Hepatic stellate cell (primary cell): ENCODE measurements at regions not wholly inside any gene's neighbourhood (a gene's known extent, or its start where the extent isn't known, plus 50 kb on each side); places are given as distances from the start of the nearest gene placed in this dataset.

Experiments
- DNase-seq: peaks from one replicate; pipeline ENCODE4 v3.0.0; 2011; ENCODE audit warnings: low spot score

DNA sequence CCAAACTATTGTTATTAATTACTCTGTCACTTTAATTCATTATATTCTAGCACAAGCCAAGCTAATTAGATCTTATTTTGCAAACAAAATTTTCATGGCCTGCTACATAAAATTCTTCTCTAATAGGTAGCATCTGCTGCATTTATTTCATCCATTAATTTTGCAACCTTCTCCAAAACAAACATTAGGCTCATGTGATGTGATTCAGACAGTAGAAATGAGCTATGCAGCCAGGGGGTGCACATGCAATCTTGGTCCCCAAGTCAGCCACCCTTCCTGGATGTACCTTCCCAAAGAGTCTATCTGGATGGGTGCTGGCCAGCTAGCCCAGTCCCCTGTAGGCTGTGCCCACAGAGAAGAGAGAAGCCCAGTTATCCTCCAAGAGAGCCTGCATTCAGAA lies 242.1 kb upstream of the OSR1 start:
- no peak for DNase-seq

DNA sequence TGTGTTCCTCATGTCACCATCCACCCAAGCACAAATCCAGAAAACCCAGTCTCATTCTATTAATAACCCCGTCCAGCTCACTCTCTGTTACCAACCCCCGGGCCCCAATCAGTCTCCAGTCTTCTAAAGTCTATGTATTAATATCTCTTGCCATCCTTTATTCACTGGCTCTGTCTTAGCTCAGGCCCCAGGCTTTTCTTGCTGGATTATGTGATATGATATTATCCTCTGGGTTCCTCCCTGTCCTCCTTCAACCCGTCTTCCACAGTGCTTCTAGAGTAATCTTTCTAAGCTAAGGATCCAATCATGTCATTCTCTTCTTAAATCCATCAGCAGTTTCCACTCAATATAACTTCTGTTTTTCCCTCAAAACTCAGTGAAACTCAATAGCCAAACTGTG lies 240.5 kb upstream of the OSR1 start:
- no peak for DNase-seq

DNA sequence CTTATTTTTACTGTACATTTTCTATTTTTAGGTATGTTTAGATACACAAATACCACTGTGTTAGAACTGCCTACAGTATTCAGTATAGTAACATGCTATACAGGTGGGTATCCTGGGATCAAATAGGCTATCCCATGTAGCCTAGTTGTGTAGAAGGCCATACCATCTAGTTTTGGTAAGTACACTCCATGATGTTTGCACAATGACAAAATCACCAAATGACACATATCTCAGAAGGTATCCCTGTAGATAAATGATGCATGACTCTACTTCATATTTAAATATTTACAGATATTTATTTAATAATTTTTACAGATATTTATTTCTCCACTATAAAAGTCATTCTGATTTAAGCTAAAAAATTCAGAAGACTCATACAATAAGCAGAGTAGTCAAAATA lies 233.8 kb upstream of the OSR1 start:
- DNase-seq = no peak

DNA sequence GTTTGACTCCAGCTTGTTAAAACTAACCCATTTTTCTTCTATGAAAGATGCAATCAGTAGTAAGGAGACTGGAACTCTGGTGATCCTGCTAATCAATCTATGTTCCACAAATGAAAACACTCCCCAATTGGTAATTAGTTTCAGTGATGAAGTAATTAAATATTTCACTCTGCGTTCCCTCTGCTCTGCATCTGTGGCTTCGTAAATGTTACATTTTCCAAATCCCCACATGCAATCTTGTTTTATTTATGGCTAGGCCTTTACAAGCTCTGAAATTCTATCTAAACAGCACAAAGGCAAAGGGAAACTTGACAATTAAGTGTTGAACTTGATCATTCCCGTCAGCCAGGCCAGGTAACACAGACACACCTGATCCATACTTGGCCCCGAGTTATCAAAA lies 231.4 kb upstream of the OSR1 start:
- no peak for DNase-seq

DNA sequence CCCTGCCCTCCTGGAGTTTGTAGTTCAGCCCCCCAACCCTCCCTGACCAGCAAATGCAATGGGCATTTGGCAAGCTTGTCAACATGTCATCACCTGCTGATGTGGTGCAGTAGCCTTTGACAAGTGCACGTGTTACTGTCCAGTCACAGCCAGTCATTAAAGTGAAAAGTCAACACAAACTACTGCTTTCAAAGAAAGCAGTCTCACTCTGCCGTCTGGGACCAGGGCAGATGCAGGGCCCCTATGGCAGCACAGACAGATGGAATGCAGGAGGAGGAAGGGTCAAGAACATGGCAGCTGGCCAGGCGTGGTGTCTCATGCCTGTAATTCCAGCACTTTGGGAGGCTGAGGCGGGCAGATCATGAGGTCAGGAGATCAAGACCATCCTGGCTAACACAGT lies 222.4 kb upstream of the OSR1 start:
- no peak for DNase-seq

DNA sequence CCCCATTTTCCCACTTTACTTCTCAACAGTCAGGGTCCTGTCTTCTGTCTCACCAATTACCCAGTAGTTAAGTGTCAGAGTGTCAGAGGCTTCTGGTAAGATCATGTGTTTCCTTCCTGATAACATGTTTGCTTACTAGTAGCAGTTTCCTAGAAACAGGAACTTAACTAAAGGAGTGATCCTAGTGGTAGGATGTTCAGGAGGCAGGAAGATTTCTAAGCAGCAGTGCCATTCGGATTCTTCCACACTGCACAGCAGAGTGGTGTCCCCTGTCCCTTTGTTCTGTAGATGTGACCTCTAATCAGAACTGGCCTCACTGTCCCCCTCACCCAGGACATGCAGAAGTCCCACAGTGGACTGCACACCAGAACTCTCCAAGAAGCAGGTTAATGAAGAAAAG lies 221.8 kb upstream of the OSR1 start:
- no peak for DNase-seq

DNA sequence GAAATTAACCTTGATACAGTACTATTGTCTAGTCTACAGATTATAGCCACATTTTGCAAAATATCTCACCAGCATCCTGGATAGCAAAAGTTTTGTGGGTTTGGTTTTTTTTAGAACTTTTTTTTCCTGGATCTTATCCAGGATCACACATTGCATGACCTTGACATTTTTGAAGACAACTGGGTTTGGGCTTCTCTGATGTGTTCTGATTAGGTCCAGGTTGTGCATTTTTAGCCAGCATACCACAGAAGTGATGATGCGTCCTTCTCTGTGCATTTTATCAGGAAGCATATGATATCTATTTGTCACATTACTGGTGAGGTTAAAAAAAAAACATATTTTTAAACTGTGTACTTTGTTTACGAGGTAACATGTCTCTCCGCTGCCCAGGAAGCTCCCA lies 221.0 kb upstream of the OSR1 start:
- DNase-seq = no peak

DNA sequence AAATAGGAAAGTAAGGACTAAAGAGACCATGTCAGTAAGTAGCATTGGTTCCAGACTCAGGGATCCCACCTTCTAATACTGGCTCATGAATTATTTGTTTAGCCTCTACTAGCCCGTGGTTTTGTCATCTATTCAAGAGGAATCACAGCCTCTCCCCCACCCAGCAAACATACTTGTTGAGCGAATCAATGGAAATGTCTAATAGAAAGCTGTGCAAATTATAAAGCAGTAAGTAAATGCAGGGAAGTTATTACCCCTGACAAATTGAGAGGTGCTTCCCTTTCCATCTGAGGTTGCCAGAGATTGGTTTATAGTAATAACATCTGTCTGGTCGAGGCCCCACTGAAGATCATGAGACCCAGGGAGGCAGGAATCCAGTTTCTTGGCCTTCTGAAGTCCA lies 219.3 kb upstream of the OSR1 start:
- no peak for DNase-seq

DNA sequence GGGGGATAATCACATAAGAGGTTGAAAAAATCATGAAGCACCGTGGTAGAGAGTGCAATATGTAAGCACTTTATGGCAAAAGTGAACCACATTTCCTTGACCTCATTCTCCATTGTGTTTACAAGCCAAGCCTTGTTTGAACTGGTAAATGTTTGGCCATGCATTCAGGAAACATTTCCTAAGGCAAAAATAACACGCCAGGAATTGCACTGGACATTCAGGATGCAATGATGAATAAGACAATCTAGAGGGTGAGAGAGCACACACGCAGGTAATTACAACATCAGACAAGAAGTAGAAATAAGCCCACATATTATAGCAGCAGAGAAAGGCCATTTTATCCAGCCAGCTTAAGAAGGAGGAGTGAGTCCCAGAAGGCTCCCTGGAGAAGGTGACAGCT lies 218.0 kb upstream of the OSR1 start:
- DNase-seq = no peak

DNA sequence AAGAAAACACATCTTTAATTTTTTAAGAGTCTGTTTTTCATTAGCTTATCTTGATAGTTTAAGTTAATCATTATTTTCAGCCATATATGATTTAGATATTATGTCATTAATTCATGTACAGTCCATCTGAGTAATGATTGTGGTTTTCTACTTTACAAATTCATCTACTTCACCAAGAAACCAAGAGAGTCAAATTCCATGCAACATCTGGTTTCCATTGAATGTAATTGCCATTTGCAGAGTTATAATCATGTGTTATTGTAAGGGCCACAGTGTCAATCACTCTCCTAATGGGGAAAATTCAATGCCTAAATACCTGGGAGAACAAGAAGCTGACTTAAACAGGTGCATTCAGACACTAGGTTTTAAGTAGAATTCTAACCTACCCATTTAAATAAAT lies 217.2 kb upstream of the OSR1 start:
- no peak for DNase-seq

DNA sequence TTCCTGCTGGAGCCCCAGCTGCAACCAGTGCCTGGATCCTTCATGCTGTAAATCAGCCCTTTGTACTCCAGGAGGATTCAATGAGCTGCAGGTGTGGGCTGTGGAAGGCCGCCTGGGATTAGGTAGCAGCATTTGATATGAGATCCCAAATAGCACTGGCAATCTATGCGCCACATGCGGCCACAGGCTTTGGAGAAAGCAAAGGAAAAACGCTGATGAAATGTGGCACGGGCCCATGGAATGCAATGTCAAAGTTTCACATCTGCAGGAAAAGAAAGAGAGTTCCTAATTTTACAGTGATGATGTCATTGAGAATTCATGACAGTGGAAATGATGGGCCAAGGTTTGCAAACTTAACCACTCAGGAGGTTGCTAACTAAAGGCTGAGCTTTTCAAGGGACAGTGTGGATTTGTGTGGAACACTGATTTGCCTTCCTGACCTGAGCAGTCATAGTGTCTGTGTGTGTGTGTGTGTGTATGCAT lies 216.4 kb upstream of the OSR1 start:
- DNase-seq = peak; percentile 31

DNA sequence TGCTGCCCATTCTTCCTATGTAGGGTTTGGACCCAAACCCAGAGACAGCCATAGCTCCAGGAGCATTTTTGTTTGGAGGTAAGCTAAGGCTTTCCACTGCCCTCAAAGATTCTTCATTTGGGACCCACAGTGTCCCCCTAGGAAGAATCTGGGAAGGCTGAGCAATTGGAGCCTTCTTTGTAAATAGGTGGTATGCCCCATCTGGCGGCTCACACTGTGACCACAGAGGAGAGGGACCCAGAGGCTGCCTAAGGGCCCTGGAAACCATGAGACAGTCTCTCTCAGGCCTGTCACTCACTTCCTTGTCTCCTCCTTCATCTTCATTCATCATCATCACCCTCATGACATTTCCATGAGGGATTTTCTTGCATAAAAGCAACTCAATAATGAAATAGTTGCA lies 215.4 kb upstream of the OSR1 start:
- no peak for DNase-seq

DNA sequence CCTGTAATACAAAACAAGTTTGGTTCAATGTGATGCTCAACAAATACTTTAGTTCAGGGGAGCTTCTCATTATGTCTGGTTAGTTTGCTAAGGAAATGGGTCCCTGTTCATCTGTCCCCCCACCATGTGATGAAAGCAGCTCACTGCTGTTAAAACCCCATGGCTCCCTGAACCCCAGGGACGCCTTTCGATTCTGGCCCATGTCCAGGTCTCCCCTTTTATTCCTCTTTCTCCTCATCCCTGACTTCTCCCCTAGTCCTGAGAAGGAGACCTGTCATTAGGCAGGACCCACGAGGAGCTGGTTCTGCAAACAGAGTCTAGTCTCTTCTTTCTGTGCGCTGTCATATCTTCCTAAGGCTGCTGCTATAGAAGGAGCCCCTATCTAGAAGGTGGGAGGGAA lies 213.3 kb upstream of the OSR1 start:
- no peak for DNase-seq

DNA sequence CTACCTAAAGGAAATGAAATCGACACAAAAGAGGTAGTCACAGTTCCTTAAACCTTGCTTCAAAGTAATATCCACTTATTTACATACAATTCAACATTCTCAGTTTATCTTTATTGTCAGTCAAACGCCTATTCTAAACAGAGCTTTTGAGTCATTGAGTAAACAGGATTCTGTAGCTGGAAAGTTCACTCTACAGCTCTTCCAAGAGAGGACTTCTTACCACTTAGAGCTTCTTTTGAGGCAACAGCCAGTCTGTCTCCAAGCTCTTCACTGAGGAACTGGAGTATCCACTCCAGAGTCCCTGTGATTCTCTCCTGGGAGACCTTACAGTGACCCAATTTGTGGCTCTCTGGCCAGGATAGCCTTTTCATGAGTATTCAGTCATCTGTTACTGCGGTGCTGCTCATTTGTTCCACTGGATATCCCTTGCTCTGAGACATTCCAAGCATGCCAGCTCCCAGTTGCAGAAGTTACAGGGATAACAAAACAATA lies 210.9 kb upstream of the OSR1 start:
- no peak for DNase-seq

DNA sequence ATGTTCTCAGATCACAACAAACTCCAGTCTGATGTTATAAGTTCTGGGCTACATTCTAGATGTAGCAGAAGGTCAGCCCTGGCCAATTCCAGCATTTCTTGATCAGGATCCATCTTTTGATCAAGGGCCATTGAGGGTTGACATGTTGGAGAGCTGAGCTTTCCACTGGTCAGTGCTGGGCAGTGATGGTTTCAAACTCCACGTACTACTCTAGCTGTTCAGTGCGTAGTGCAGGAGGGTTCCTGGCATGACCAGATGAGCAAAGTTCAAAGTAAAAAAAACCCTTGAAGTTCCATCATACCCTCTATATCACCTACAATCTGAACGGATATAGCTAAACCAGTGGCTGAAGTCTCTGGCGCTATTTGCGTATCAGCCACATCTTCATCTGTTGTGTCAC lies 210.4 kb upstream of the OSR1 start:
- no peak for DNase-seq

DNA sequence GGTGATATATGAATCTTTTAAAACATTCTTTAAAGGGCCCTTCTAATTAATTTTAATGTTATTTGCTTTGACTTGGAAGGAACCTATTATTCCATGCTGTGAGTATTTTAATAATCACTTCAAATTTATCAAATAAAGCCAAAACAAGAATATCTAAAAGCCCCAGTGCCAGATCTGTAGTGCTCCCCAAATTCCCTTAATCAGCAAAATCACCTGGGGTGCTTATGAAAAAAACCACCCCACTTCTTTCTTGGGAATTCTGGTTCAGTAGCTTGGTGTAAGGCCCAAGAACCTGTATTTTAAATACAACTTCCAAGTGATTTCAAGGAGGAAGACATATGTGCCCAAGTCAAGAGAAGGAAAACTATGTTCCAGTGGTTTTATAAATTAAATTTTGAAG lies 202.4 kb upstream of the OSR1 start:
- no peak for DNase-seq

DNA sequence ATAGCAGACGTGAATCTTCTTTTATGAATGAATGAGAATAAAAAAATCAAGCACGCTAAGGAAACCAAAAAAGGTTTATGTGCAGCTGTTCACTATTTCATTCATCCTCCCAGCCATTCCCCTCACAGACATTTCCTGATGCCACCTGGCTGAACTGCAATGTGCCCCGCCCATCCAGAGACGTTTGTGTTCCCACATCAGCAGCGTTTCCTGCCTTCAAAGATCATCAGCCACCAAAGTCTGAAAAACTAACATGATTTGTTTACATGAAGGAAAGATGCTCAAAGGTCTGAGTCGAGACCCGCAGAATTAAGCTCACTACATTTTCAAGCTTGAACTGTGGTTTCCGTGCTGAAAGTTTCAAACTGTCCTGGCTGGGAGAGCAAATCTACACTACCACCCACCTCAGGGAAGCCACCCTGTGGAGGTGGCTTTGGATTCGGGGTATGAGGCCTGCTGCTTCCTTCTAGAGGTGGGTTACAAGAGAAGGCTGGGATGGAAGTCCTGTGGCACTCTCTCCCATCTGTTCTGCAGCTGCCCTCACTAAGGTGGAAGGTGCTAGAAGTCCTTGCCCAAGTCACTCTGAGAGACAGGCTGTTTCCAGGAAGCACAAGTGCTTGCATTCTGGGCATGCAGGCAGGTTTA lies 201.3 kb upstream of the OSR1 start:
- DNase-seq = no peak

DNA sequence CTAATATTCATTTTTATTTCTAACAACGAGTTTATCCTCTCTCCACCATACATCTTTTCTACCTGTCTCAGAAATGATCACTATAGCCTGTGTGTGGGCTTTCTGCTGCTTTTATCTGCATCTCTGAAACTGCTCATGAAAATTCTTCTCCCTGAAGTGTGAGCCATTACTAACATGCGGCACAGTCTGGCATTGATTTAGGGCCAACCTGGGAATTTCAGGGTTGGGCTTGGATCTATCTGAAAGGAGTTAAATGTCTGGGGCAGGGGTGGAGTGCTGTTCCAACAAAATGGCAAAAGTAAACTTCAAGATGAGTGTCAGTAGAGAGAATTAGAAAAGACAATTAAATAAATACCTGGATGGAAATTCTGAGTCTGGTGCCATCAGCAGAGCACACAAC lies 198.2 kb upstream of the OSR1 start:
- DNase-seq = no peak

DNA sequence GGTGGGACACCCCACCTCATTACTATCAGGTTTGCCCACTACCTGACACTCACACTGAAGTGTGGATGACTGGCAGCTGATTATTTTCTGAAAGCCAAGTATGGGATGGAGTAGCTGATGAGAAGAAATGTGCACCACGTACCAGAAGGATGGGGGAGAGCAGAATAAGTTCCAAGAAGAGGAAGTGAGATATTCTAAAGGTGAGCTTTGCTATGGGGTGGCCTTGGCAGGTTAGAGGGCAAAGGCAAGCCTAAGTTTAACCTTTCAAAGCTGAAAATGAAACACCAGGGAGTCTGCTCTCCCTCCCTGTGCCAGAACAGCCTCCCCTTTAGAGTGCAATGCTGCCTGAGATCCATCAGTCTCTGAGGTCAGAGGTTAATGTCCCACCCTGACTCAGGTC lies 196.1 kb upstream of the OSR1 start:
- no peak for DNase-seq

DNA sequence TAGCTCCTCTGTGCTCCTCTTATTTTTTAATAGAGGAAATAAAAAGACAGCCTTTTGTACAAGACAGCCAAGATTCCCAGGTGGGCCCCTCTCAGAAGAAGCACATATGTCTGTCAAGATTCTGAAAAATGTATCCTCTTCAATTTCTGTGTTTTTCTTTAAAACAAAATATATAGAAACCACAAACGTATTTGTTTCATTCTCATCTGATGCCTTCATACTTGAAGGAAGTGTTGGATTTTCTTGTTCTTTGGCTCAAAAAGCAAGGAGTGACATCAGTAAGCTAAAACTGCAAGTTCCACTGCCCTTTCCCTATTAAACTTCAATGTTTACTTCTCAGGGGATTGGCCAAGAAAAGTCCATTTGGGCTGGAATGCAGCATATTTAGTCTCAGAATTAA lies 193.8 kb upstream of the OSR1 start:
- no peak for DNase-seq

DNA sequence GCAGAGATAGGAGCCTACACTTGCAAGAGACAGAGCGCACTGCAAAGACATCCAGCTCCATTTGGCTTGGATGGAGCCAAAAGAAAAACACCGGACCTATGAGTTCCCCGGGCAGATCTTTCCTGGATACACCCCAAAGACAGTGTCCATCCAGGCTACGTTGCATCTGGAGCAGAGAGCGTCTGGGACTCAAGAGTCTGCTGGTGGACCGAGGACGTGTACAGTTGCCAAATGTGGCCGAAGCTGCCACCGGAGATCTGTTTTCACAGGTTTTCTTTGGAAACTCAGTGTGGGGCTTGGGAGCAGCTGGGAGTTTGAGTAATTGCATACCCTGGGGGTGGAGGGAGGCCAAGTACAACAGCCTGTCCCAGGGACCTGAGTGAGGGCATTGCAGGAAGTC lies 192.3 kb upstream of the OSR1 start:
- DNase-seq = no peak

DNA sequence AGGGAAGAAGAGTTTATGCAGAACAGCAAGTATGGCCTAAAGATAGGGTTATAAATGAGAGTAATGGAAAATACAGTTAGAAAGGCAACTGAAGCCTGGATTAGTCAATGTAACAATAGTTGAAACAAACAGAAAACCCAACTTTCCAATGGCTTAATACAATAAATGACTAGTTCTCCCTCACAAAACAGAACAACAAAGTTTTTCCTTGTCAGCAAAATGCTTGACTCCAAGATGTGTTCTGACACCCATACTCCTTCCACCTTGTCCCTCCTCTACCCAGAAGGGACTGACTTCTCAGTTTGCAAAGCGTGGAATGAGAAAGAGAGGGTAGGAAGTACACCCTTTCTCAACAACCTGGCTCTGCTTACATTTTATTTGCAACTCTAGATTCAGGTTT lies 191.4 kb upstream of the OSR1 start:
- DNase-seq = no peak

DNA sequence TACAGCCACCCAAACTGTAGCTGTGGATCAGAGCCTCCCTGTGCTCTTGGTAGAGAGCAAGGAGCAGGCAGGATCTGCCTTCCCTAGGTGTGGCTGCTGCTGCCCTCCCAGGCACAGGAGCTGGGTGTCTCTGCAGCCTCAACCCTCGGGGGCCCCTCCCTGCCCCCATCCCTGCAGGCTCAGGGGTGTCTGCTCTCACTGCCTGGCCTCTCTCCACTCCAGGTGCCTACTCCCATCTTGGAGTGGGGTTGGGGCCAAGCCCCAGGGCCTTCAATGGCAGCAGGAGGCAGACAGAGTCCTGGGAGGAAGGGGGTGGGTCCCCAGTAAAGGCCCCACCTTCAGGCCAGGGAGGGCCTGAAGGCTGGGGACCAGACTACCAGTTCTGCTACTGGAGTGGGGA lies 189.7 kb upstream of the OSR1 start:
- no peak for DNase-seq

DNA sequence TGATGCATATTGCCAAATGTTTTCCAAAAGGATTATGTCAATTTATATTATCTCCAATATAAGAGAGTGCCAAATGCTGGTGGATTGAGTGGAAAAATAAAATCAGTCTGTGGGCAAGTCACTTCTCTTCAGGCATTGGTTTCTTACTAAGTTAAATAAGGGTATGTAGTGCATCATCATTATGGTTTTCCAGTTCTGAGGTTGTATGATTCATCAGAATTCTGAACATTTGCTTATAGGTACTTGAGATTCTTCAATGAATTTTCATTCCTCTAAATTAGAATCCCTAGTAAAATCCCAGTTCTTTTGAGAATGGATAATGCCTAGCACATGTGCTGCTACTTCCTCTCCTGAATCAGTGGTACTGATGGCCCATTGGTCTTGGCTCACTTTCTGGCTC lies 188.9 kb upstream of the OSR1 start:
- no peak for DNase-seq

DNA sequence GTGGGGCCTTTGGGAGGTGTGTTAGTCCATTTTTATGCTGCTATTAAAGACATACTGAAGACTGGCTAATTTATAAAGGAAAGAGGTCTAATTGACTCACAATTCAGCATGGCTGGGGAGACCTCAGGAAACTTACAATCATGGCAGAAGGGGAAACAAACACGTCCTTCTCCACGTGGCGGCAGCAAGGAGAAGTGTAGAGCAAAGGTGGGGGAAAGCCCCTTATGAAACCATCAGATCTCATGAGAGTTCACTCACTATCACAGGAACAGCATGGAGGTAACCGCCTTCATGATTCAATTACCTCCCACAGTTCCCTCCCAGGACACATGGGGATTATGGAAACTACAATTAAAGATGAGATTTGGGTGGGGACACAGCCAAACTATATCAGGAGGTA lies 187.1 kb upstream of the OSR1 start:
- DNase-seq = no peak
